Mononuclear cell (primary cell): ENCODE measurements at regions not wholly inside any gene's neighbourhood (a gene's known extent, or its start where the extent isn't known, plus 50 kb on each side); places are given as distances from the start of the nearest gene placed in this dataset.
"Not testable (repeated sequence)": the region's sequence is repeated elsewhere in the genome, so short reads cannot be mapped to it uniquely, and the experiment has no call there.

Experiments used
- H3K27me3 ChIP-seq: 2 replicates; pipeline ENCODE4 v1.6.0; 2011; ENCODE audit warnings: low read length, control low read depth; ENCODE audit not compliant: insufficient read depth
- H3K4me1 ChIP-seq: 2 replicates; pipeline ENCODE4 v1.5.1; 2011; ENCODE audit warnings: mild to moderate bottlenecking, low read length, control low read depth; ENCODE audit not compliant: insufficient read depth
- H3K4me3 ChIP-seq: 2 replicates; pipeline ENCODE4 v1.5.1; 2011; ENCODE audit warnings: mild to moderate bottlenecking, low read length, moderate library complexity
- H3K9me3 ChIP-seq: 2 replicates; pipeline ENCODE4 v1.5.1; 2011; ENCODE audit warnings: low read depth, mild to moderate bottlenecking, control low read depth, low read length

DNA sequence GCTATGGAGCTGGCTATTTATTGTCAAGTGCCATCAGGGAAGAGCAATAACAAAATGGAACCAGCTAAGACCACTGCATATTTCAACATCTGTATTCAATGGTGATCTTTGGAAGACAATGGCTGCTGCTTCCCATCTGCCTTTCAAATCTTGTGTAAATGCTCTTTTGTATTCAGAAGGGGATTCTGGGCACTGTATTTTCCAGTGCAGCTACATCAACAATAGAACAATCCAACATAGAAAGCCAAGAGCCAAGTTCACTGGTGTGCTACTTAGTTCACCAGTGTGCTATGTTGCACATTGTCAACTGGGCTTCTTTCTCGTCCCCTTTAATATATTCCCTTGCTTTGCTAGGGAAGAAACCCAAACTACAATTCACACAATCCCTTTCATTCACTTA, 128.8 kb upstream of the OR4E1 start:
- no peak overlapping the region for H3K4me3 ChIP-seq
- no peaks in the 10 kb centered on the region for H3K27me3 ChIP-seq
- H3K9me3 ChIP-seq: no peaks in the 10 kb centered on the region
- H3K4me1 ChIP-seq: no peaks in the 10 kb centered on the region

- Histone ChIP-seq H3K27me3 (peaks cover 3% of the 10 kb centered on the region), H3K4me3 (no peak overlapping the region)
These were observed 123.3 kb upstream of the OR4E1 start for GRCh38 chr14:21796916-21797315.

DNA sequence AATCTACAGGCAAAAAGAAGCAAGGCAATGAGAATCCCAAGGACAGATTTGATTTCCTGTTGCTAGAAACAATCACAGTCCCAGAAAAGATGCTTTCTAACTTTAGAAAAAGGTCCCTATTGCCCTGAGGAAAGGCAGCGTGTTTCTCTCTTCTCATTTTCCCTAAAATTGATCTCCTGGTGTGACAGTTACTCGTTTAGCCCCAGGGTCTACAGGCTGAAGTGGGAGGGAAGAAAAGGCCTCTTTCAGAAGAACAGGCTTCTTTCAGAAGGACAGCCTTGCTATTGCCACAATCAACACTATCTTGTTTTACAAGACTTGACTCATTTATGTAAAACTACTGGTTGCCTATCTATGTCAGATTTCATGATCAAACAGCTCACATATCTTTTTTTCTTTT, 121.8 kb upstream of the OR4E1 start:
- Histone ChIP-seq H3K4me1 (no peaks in the 10 kb centered on the region), H3K27me3 (peaks cover 3% of the 10 kb centered on the region), H3K4me3 (no peak overlapping the region), H3K9me3 (no peaks in the 10 kb centered on the region)

More at GRCh38 chr14:21796916-21797315, 123.3 kb upstream of the OR4E1 start:
- no peaks in the 10 kb centered on the region for H3K4me1 ChIP-seq
- H3K9me3 ChIP-seq: no peaks in the 10 kb centered on the region

- Histone ChIP-seq H3K4me3 (no peak overlapping the region), H3K4me1 (no peaks in the 10 kb centered on the region), H3K9me3 (no peaks in the 10 kb centered on the region), H3K27me3 (peaks cover 3% of the 10 kb centered on the region)
These were observed 118.1 kb upstream of the OR4E1 start for GRCh38 chr14:21791749-21792148.

DNA sequence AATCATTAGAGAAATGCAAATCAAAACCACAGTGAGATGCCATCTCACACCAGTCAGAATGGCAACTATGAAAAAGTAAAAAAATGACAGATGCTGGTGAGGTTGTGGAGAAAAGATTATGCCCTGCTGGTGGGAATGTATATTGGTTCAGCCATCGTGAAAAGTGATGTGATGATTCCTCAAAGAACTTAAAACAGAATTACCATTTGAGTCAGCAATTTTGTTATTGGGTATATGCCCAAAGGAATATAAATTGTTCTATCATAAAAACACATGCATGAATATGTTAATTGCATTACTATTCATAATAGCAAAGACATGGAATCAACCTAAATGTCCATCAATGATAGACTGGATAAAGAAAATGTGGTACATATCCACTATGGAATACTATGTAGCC, 115.1 kb upstream of the OR4E1 start:
- not testable (repeated sequence) for H3K4me3 ChIP-seq, H3K4me1 ChIP-seq, H3K27me3 ChIP-seq, H3K9me3 ChIP-seq

DNA sequence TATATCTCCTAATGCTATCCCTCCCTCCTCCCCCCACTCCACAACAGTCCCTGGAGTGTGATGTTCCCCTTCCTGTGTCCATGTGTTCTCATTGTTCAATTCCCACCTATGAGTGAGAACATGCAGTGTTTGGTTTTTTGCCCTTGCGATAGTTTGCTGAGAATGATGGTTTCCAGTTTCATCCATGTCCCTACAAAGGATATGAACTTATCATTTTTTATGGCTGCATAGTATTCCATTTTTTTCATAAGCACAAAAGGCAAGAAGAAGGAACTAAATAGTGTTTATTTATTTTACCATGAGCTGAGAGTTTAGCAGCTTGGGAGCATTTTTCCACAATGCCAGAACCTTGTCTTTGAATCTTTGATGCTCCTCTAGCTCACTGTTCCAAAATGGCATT, 113.6 kb upstream of the OR4E1 start:
- not testable (repeated sequence) for H3K4me1 ChIP-seq, H3K9me3 ChIP-seq, H3K27me3 ChIP-seq, H3K4me3 ChIP-seq

- no peaks in the 10 kb centered on the region for H3K27me3 ChIP-seq
- no peaks in the 10 kb centered on the region for H3K4me1 ChIP-seq
- no peaks in the 10 kb centered on the region for H3K9me3 ChIP-seq
- H3K4me3 ChIP-seq: no peak overlapping the region
These were observed 107.9 kb upstream of the OR4E1 start for GRCh38 chr14:21781543-21781942.

GRCh38 chr14:21780429-21781084, 106.9 kb upstream of the OR4E1 start:
- Histone ChIP-seq H3K27me3 (no peaks in the 10 kb centered on the region), H3K4me1 (no peaks in the 10 kb centered on the region), H3K4me3 (no peak overlapping the region), H3K9me3 (no peaks in the 10 kb centered on the region)

DNA sequence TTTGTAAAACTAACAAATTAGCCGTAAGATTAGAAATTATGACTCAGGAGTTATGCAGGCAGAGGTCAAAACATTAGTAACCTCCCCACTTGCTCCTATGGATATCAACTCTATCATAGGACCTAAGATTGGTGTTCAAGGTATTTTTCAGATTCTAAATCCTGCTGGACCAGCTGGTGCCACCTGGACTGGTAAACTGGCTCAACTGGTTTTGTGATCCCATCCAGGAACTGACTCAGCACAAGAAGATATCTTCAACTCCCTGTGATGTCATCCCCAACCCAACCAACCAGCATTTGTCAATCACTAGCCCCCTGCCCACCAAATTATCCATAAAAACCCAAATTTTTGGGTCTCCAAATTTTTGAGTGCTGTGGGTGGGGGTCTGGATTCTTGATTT, 98.1 kb upstream of the OR4E1 start:
- no peaks in the 10 kb centered on the region for H3K4me1 ChIP-seq
- H3K4me3 ChIP-seq: no peak overlapping the region
- H3K9me3 ChIP-seq: no peaks in the 10 kb centered on the region
- peaks cover 9% of the 10 kb centered on the region for H3K27me3 ChIP-seq

GRCh38 chr14:21768875-21769257, 95.2 kb upstream of the OR4E1 start:
- Histone ChIP-seq H3K27me3 (peaks cover 2% of the 10 kb centered on the region), H3K4me1 (no peaks in the 10 kb centered on the region), H3K4me3 (no peak overlapping the region), H3K9me3 (no peaks in the 10 kb centered on the region)

DNA sequence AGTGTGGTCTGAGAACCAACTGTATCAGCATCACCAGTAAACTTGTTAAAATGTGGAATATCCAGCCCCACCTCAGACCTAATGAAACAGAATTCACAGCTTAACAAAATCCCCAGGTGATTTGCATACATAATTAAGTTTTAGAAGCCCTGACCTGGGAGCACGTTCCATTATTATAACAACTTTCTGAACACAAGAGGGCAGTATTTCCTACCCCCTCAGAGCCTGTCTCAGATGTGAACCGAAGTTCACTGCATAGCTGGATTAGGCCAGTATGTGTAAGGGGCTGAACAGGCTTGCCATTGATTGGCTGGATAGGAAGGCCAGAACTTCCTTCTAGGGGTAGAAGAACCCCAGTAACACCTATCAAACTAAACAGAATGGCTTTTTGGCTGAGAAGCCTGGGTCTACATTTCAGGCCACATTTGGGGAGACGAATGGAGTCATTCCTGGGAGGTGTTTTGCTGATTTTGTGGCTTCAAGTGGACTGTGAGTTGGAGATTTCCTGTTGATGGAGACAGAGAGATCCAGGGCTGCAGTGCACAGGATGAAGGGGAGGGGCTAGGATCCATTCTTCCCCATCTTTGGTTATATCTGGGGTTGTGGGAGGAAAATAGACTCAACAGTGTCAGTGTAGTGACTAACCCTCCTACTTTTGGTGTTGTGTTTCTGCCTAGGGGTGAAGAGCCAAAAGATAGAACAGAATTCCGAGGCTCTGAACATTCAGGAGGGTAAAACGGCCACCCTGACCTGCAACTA, 94.7 kb upstream of the OR4E1 start:
- H3K4me3 ChIP-seq: no peak overlapping the region
- H3K4me1 ChIP-seq: no peaks in the 10 kb centered on the region
- no peaks in the 10 kb centered on the region for H3K27me3 ChIP-seq
- H3K9me3 ChIP-seq: no peaks in the 10 kb centered on the region

GRCh38 chr14:21760360-21760759, 86.7 kb upstream of the OR4E1 start:
- not testable (repeated sequence) for H3K4me1 ChIP-seq, H3K27me3 ChIP-seq, H3K9me3 ChIP-seq, H3K4me3 ChIP-seq

- Histone ChIP-seq H3K4me3 (no peak overlapping the region), H3K4me1 (peaks cover 5% of the 10 kb centered on the region), H3K9me3 (no peaks in the 10 kb centered on the region), H3K27me3 (peaks cover 3% of the 10 kb centered on the region)
These were observed 75.8 kb upstream of the OR4E1 start for GRCh38 chr14:21749306-21749868.

GRCh38 chr14:21748869-21749303, 75.3 kb upstream of the OR4E1 start:
- peaks cover 6% of the 10 kb centered on the region for H3K27me3 ChIP-seq
- peaks cover 5% of the 10 kb centered on the region for H3K4me1 ChIP-seq
- H3K4me3 ChIP-seq: no peak overlapping the region
- H3K9me3 ChIP-seq: no peaks in the 10 kb centered on the region

GRCh38 chr14:21735639-21736307, 62.2 kb upstream of the OR4E1 start:
- Histone ChIP-seq H3K4me3 (no peak overlapping the region), H3K4me1 (no peaks in the 10 kb centered on the region), H3K9me3 (no peaks in the 10 kb centered on the region), H3K27me3 (peaks cover 15% of the 10 kb centered on the region)
